ENCODE measurements at regions not wholly inside any gene's neighbourhood (a gene's known extent, or its start where the extent isn't known, plus 50 kb on each side); places are given as distances from the start of the nearest gene placed in this dataset.

GRCh38 chr15:68518785-68519430 is 59.9 kb upstream of the CORO2B start:
- no peaks in the 10 kb centered on the region for H3K27me3 ChIP-seq (replicated peaks)
- no peak overlapping the region for H3K27ac ChIP-seq
- H3K36me3 ChIP-seq (replicated peaks), result no peaks in the 10 kb centered on the region
- DNase-seq, result no peak
- H3K4me3 ChIP-seq (ENCODE audit: low read depth, low read length), result no peak overlapping the region
- in situ Hi-C loops (cut with HindIII; ENCODE audit: low pct_ligation_motif_present, low sequenced_read_pairs), result no loop called here
- no peak for TF ChIP-seq CTCF (IDR thresholded peaks at IDR 0.05; ENCODE audit: low read depth, low read length, missing control alignments)

DNA sequence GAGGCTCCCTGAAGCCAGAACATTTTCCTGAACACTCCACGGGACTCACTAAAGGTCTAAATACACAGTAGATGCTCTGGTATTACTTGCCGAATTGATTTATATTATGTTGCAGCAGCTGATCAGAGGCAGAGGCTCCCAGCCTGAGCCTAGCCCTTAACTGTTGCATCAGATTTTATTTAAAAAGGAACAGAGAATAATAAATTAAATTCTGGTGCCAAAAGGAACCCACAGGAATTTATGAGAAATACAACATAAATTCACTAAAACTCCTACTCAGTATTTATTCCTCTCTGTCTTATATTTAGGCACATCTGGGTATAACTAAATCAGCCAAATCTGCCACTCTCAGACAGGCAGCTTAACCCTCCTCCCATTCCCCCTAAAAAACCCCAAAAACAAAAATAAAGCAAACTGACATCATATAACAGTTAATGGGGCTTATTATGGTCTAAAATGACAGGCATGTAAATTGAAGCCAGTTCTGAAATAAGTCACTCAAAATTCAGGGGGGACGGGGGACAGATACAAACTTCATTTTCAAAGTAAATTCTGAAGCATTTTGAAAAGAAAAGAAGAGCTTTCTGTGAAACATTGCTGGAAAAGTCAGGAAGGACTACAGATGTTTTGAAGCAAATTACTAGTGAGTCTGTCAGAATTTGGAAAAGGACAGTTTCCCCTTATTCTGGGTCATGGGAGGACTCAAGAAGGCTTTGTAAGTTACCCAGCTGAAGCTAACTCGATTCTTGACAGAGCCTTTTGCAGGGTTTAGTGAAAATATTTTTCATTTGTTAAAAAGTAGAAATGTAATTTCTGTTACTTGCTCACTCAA is 53.8 kb upstream of the CORO2B start:
- peak; percentile 39 for DNase-seq
- Histone ChIP-seq H3K36me3 (replicated peaks) (no peaks in the 10 kb centered on the region), H3K27ac (peak overlapping the region; percentile 36), H3K27me3 (replicated peaks) (no peaks in the 10 kb centered on the region), H3K4me3 (ENCODE audit: low read depth, low read length) (no peak overlapping the region)
- no peak for TF ChIP-seq CTCF (IDR thresholded peaks at IDR 0.05; ENCODE audit: low read depth, low read length, missing control alignments)
- in situ Hi-C loops (cut with HindIII; ENCODE audit: low pct_ligation_motif_present, low sequenced_read_pairs), result no loop called here

- H3K36me3 ChIP-seq (replicated peaks), result no peaks in the 10 kb centered on the region
- in situ Hi-C loops (cut with HindIII; ENCODE audit: low pct_ligation_motif_present, low sequenced_read_pairs), result no loop called here
- no peak for TF ChIP-seq CTCF (IDR thresholded peaks at IDR 0.05; ENCODE audit: low read depth, low read length, missing control alignments)
- DNase-seq, result no peak
- H3K27me3 ChIP-seq (replicated peaks), result no peaks in the 10 kb centered on the region
- no peak overlapping the region for H3K27ac ChIP-seq
- H3K4me3 ChIP-seq (ENCODE audit: low read depth, low read length), result no peak overlapping the region
These were observed 53.0 kb upstream of the CORO2B start for GRCh38 chr15:68525815-68526214.

DNA sequence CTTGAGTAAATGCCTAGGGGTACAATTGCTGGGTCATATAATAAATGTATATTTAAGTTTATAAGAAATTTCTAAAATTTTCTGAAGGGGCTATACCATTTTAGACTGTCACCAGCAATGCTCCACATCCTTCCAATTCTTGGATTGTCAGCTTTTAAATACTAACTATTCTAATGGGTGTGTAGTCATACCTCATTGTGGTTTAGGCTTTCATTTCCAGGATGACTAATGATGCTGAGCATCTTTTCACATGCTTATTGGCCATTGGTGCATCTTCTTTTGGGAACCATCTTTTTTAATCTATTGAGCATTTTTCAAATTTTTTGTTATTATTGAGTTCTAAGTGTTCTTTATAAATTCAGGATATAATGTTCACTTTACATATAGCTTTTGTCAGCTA is 52.5 kb upstream of the CORO2B start:
- no peaks in the 10 kb centered on the region for H3K36me3 ChIP-seq (replicated peaks)
- no peaks in the 10 kb centered on the region for H3K27me3 ChIP-seq (replicated peaks)
- DNase-seq, result peak; percentile 56
- no peak for TF ChIP-seq CTCF (IDR thresholded peaks at IDR 0.05; ENCODE audit: low read depth, low read length, missing control alignments)
- in situ Hi-C loops (cut with HindIII; ENCODE audit: low pct_ligation_motif_present, low sequenced_read_pairs), result no loop called here
- H3K27ac ChIP-seq, result no peak overlapping the region
- no peak overlapping the region for H3K4me3 ChIP-seq (ENCODE audit: low read depth, low read length)

- Histone ChIP-seq H3K27ac (no peak overlapping the region), H3K36me3 (replicated peaks) (no peaks in the 10 kb centered on the region), H3K27me3 (replicated peaks) (no peaks in the 10 kb centered on the region), H3K4me3 (ENCODE audit: low read depth, low read length) (no peak overlapping the region)
- TF ChIP-seq CTCF (IDR thresholded peaks at IDR 0.05; ENCODE audit: low read depth, low read length, missing control alignments), result no peak
- no peak for DNase-seq
- in situ Hi-C loops (cut with HindIII; ENCODE audit: low pct_ligation_motif_present, low sequenced_read_pairs), result no loop called here
These were observed 52.0 kb upstream of the CORO2B start for GRCh38 chr15:68526784-68527183.

All from brain microvascular endothelial cell (primary cell).